HL-60/S4 treated with retinoic acid at 250 ng/mL for 4 days and 3 days (cell line): ENCODE measurements at regions not wholly inside any gene's neighbourhood (a gene's known extent, or its start where the extent isn't known, plus 50 kb on each side); places are given as distances from the start of the nearest gene placed in this dataset.
"Not testable (repeated sequence)": the region's sequence is repeated elsewhere in the genome, so short reads cannot be mapped to it uniquely, and the experiment has no call there.

Experiments
- in situ Hi-C: fragments of 300-500 bp; cut with MboI; formaldehyde crosslinking; loops from 2 replicates; pipeline ENCODE4 v1.7.0; 2022; ENCODE audit warnings: low sequenced_read_pairs

GRCh38 chr9:86997156-86997555 is 49.9 kb upstream of the GAS1 start:
- in situ Hi-C loops: no loop called here

- in situ Hi-C loops: no loop called here
Measured at GRCh38 chr9:86997951-86998350, 50.6 kb upstream of the GAS1 start.

- in situ Hi-C loops: no loop called here
Measured at GRCh38 chr9:87002517-87002916, 55.2 kb upstream of the GAS1 start.

- in situ Hi-C loops: no loop called here
Measured at GRCh38 chr9:87004016-87004415, 56.7 kb upstream of the GAS1 start.

- in situ Hi-C loops: no loop called here
Measured at GRCh38 chr9:87006956-87007355, 59.6 kb upstream of the GAS1 start.

GRCh38 chr9:87007711-87008366 is 60.5 kb upstream of the GAS1 start:
- in situ Hi-C loops: no loop called here

- in situ Hi-C loops: no loop called here
Measured at GRCh38 chr9:87008667-87009066, 61.4 kb upstream of the GAS1 start.

GRCh38 chr9:87010626-87011025 is 63.3 kb upstream of the GAS1 start:
- in situ Hi-C loops: no loop called here

GRCh38 chr9:87011551-87011950 is 64.2 kb upstream of the GAS1 start:
- in situ Hi-C loops: no loop called here

- in situ Hi-C loops: no loop called here
Measured at GRCh38 chr9:87013490-87013889, 66.2 kb upstream of the GAS1 start.

GRCh38 chr9:87014436-87014835 is 67.1 kb upstream of the GAS1 start:
- in situ Hi-C loops: no loop called here

GRCh38 chr9:87016681-87017080 is 69.4 kb upstream of the GAS1 start:
- in situ Hi-C loops: no loop called here

- in situ Hi-C loops: no loop called here
Measured at GRCh38 chr9:87020169-87020950, 73.1 kb upstream of the GAS1 start.

GRCh38 chr9:87022178-87022577 is 74.9 kb upstream of the GAS1 start:
- in situ Hi-C loops: no loop called here

GRCh38 chr9:87026204-87026603 is 78.9 kb upstream of the GAS1 start:
- in situ Hi-C loops: no loop called here

GRCh38 chr9:87028836-87029235 is 81.5 kb upstream of the GAS1 start:
- in situ Hi-C loops: not testable (repeated sequence)

- in situ Hi-C loops: no loop called here
Measured at GRCh38 chr9:87029905-87030304, 82.6 kb upstream of the GAS1 start.

GRCh38 chr9:87034841-87035240 is 87.5 kb upstream of the GAS1 start:
- in situ Hi-C loops: no loop called here

- in situ Hi-C loops: no loop called here
Measured at GRCh38 chr9:87035879-87036278, 88.6 kb upstream of the GAS1 start.

- in situ Hi-C loops: no loop called here
Measured at GRCh38 chr9:87036506-87036905, 89.2 kb upstream of the GAS1 start.

GRCh38 chr9:87039809-87040392 is 92.6 kb upstream of the GAS1 start:
- in situ Hi-C loops: no loop called here

- in situ Hi-C loops: no loop called here
Measured at GRCh38 chr9:87040410-87041009, 93.2 kb upstream of the GAS1 start.
